Kidney tubule cell (primary cell): ENCODE measurements at regions not wholly inside any gene's neighbourhood (a gene's known extent, or its start where the extent isn't known, plus 50 kb on each side); places are given as distances from the start of the nearest gene placed in this dataset.
A peak's percentile ranks its signal among the peaks of the same experiment; 100 is the strongest.

Source experiments
- DNase-seq: peaks from one replicate; pipeline ENCODE4 v3.0.0-alpha.2; 2018; ENCODE audit warnings: low spot score

GRCh38 chr5:52674815-52675545, 112.7 kb upstream of the ITGA1 start:
- peak; percentile 62 for DNase-seq

GRCh38 chr5:52682492-52682891, 105.2 kb upstream of the ITGA1 start:
- no peak for DNase-seq

GRCh38 chr5:52684051-52684450, 103.7 kb upstream of the ITGA1 start:
- peak; percentile 71 for DNase-seq

GRCh38 chr5:52685566-52685965, 102.2 kb upstream of the ITGA1 start:
- peak; percentile 19 for DNase-seq

GRCh38 chr5:52685971-52686370, 101.7 kb upstream of the ITGA1 start:
- DNase-seq: no peak

GRCh38 chr5:52690236-52690768, 97.4 kb upstream of the ITGA1 start:
- DNase-seq: no peak

GRCh38 chr5:52692039-52692438, 95.7 kb upstream of the ITGA1 start:
- peak; percentile 72 for DNase-seq

- no peak for DNase-seq
These were observed 95.1 kb upstream of the ITGA1 start for GRCh38 chr5:52692606-52693005.

- peak; percentile 44 for DNase-seq
These were observed 94.4 kb upstream of the ITGA1 start for GRCh38 chr5:52693280-52693679.

- DNase-seq: no peak
These were observed 93.9 kb upstream of the ITGA1 start for GRCh38 chr5:52693836-52694235.

GRCh38 chr5:52694648-52695047, 93.1 kb upstream of the ITGA1 start:
- DNase-seq: no peak

GRCh38 chr5:52702877-52703276, 84.8 kb upstream of the ITGA1 start:
- DNase-seq: peak; percentile 23

- DNase-seq: peak; percentile 76
These were observed 84.4 kb upstream of the ITGA1 start for GRCh38 chr5:52703321-52703720.

GRCh38 chr5:52705720-52706119, 82.0 kb upstream of the ITGA1 start:
- peak; percentile 53 for DNase-seq

GRCh38 chr5:52706775-52707174, 80.9 kb upstream of the ITGA1 start:
- no peak for DNase-seq

GRCh38 chr5:52707616-52708015, 80.1 kb upstream of the ITGA1 start:
- DNase-seq: no peak

- peak; percentile 33 for DNase-seq
These were observed 79.3 kb upstream of the ITGA1 start for GRCh38 chr5:52708463-52708862.

GRCh38 chr5:52709167-52709925, 78.4 kb upstream of the ITGA1 start:
- DNase-seq: peak; percentile 67

GRCh38 chr5:52710310-52710971, 77.3 kb upstream of the ITGA1 start:
- peak; percentile 71 for DNase-seq

GRCh38 chr5:52710972-52711596, 76.6 kb upstream of the ITGA1 start:
- peak; percentile 14 for DNase-seq

- no peak for DNase-seq
These were observed 75.4 kb upstream of the ITGA1 start for GRCh38 chr5:52712354-52712753.

GRCh38 chr5:52725065-52725746, 62.5 kb upstream of the ITGA1 start:
- DNase-seq: peak; percentile 39
